ENCODE measurements at regions not wholly inside any gene's neighbourhood (a gene's known extent, or its start where the extent isn't known, plus 50 kb on each side); places are given as distances from the start of the nearest gene placed in this dataset.

DNA sequence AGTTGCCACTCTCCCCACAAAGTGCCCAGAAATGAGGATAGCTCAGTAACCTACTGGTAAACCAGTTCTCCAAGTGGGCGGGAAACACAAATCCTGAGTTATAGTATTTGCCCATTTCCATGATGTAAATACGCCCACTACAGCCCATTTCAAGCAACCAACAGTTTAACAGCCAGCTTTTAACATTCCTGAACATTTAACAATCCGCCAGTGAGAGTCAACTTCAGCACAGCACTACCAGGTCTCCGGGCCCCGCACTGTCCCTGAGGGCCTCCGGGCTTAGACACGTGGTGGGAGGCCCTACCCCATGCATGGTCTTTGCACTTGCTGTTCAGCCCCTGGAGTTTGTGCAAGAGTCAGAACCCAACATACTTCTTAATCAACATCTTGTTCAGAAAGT, 132.0 kb upstream of the CTTNBP2NL start:
- no peak overlapping the region for H3K4me3 Mint-ChIP-seq (ENCODE audit: low read depth)
- TF ChIP-seq, protein P1, sequence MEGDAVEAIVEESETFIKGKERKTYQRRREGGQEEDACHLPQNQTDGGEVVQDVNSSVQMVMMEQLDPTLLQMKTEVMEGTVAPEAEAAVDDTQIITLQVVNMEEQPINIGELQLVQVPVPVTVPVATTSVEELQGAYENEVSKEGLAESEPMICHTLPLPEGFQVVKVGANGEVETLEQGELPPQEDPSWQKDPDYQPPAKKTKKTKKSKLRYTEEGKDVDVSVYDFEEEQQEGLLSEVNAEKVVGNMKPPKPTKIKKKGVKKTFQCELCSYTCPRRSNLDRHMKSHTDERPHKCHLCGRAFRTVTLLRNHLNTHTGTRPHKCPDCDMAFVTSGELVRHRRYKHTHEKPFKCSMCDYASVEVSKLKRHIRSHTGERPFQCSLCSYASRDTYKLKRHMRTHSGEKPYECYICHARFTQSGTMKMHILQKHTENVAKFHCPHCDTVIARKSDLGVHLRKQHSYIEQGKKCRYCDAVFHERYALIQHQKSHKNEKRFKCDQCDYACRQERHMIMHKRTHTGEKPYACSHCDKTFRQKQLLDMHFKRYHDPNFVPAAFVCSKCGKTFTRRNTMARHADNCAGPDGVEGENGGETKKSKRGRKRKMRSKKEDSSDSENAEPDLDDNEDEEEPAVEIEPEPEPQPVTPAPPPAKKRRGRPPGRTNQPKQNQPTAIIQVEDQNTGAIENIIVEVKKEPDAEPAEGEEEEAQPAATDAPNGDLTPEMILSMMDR (IDR thresholded peaks at IDR 0.05; ENCODE audit: unreplicated experiment): no peak
- no peaks in the 10 kb centered on the region for H3K36me3 Mint-ChIP-seq (ENCODE audit: insufficient read depth)
- H3K27me3 Mint-ChIP-seq: peaks cover 11% of the 10 kb centered on the region
- no peak overlapping the region for H3K27ac Mint-ChIP-seq
- no peaks in the 10 kb centered on the region for H3K4me1 Mint-ChIP-seq (ENCODE audit: low read depth)
- DNase-seq (ENCODE audit: low spot score, unreplicated experiment): no peak
- no peaks in the 10 kb centered on the region for H3K9me3 Mint-ChIP-seq (ENCODE audit: low read depth)

- no peaks in the 10 kb centered on the region for H3K4me1 Mint-ChIP-seq (ENCODE audit: low read depth)
- H3K36me3 Mint-ChIP-seq (ENCODE audit: insufficient read depth): no peaks in the 10 kb centered on the region
- H3K4me3 Mint-ChIP-seq (ENCODE audit: low read depth): no peak overlapping the region
- TF ChIP-seq, protein P1 (IDR thresholded peaks at IDR 0.05; ENCODE audit: unreplicated experiment): no peak
- no peaks in the 10 kb centered on the region for H3K9me3 Mint-ChIP-seq (ENCODE audit: low read depth)
- peaks cover 11% of the 10 kb centered on the region for H3K27me3 Mint-ChIP-seq
- no peak overlapping the region for H3K27ac Mint-ChIP-seq
- no peak for DNase-seq (ENCODE audit: low spot score, unreplicated experiment)
These were observed 131.5 kb upstream of the CTTNBP2NL start for GRCh38 chr1:112264553-112264952.

GRCh38 chr1:112265931-112266330, 130.1 kb upstream of the CTTNBP2NL start:
- Mint-ChIP-seq H3K27me3 (peaks cover 21% of the 10 kb centered on the region), H3K9me3 (ENCODE audit: low read depth) (no peaks in the 10 kb centered on the region), H3K36me3 (ENCODE audit: insufficient read depth) (no peaks in the 10 kb centered on the region), H3K27ac (no peak overlapping the region), H3K4me1 (ENCODE audit: low read depth) (no peaks in the 10 kb centered on the region), H3K4me3 (ENCODE audit: low read depth) (no peak overlapping the region)
- DNase-seq (ENCODE audit: low spot score, unreplicated experiment): no peak
- TF ChIP-seq, protein P1 (IDR thresholded peaks at IDR 0.05; ENCODE audit: unreplicated experiment): no peak

DNA sequence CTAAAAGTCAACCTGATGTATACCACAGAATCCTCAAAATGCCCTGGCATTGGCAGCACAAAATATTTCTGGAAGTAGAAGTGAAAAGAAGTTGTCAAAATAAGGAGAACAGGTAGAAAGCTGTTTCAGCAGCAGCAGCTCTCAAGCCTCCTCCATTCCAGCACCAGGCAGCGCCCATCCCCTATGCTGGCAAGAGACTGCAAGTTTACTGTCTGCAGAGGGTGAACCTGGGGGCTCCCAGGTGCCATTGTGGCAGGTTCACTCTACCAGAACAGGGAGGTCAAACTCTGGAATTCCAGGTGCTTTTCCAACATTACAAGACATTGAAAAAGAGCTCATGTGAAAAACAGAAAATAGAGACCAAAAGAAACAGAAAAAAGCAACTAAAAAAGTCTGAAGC, 128.8 kb upstream of the CTTNBP2NL start:
- Mint-ChIP-seq H3K4me1 (ENCODE audit: low read depth) (no peaks in the 10 kb centered on the region), H3K27me3 (peaks cover 29% of the 10 kb centered on the region), H3K4me3 (ENCODE audit: low read depth) (no peak overlapping the region), H3K27ac (peak overlapping the region; percentile 51), H3K9me3 (ENCODE audit: low read depth) (no peaks in the 10 kb centered on the region), H3K36me3 (ENCODE audit: insufficient read depth) (no peaks in the 10 kb centered on the region)
- TF ChIP-seq, protein P1 (IDR thresholded peaks at IDR 0.05; ENCODE audit: unreplicated experiment): no peak
- DNase-seq (ENCODE audit: low spot score, unreplicated experiment): no peak

- no peaks in the 10 kb centered on the region for H3K9me3 Mint-ChIP-seq (ENCODE audit: low read depth)
- peaks cover 34% of the 10 kb centered on the region for H3K27me3 Mint-ChIP-seq
- TF ChIP-seq, protein P1 (IDR thresholded peaks at IDR 0.05; ENCODE audit: unreplicated experiment): no peak
- DNase-seq (ENCODE audit: low spot score, unreplicated experiment): no peak
- no peaks in the 10 kb centered on the region for H3K4me1 Mint-ChIP-seq (ENCODE audit: low read depth)
- H3K36me3 Mint-ChIP-seq (ENCODE audit: insufficient read depth): no peaks in the 10 kb centered on the region
- H3K27ac Mint-ChIP-seq: no peak overlapping the region
- H3K4me3 Mint-ChIP-seq (ENCODE audit: low read depth): no peak overlapping the region
These were observed 128.1 kb upstream of the CTTNBP2NL start for GRCh38 chr1:112267929-112268328.
